COR-L47 (cell line): ENCODE measurements at regions not wholly inside any gene's neighbourhood (a gene's known extent, or its start where the extent isn't known, plus 50 kb on each side); places are given as distances from the start of the nearest gene placed in this dataset.
"Not testable (repeated sequence)": the region's sequence is repeated elsewhere in the genome, so short reads cannot be mapped to it uniquely, and the experiment has no call there.

Source experiments
- DNase-seq: peaks from one replicate; lab custom pipeline; 2025; lab: John Stamatoyannopoulos, UW

GRCh38 chr11:121358760-121359159, 66.2 kb downstream of the SC5D start:
- DNase-seq, result no peak

DNA sequence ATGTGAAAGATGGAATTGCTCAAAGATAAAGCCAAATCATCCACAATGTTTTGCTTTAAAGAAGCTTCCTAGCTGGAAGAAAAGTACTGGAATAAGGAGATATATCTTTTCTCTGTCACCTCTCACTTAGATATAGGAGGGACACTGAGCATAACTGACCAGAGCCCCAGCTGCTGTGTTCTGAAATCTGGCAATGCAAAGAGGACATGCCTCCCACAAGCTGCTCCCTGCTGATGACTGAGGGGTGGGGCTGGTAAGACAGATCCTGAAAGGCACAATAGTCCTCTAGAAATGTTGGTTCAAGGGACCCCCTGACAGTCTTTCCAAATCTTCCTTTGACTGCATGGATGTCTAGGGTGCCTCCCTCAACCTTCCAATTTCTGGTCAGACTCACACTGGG, 67.0 kb downstream of the SC5D start:
- no peak for DNase-seq

DNA sequence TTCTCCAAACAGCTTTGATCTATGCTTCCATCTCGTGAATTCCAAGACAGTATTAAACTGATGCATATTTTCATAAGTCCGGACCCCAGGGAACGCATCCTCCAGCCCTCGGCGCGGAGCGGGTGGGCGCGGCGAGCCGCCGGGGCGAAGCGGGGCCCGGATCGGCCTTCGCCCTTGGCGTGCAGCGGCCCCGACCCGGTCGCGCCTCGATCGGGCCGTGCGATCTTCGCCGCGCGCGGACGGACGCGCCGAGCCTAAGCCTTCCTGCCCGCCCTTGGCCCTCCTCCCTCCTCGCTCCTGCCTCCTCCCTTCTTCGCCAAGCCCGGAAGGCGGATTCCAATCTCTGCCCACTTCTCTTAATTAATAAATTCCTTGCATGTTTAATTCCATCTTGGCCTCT, 70.4 kb downstream of the SC5D start:
- DNase-seq, result not testable (repeated sequence)

GRCh38 chr11:121365304-121365703, 72.7 kb downstream of the SC5D start:
- DNase-seq, result no peak

GRCh38 chr11:121366038-121366437, 73.5 kb downstream of the SC5D start:
- DNase-seq, result no peak

GRCh38 chr11:121367001-121367843, 74.7 kb downstream of the SC5D start:
- DNase-seq, result no peak

- DNase-seq, result no peak
These were observed 75.3 kb downstream of the SC5D start for GRCh38 chr11:121367844-121368225.

DNA sequence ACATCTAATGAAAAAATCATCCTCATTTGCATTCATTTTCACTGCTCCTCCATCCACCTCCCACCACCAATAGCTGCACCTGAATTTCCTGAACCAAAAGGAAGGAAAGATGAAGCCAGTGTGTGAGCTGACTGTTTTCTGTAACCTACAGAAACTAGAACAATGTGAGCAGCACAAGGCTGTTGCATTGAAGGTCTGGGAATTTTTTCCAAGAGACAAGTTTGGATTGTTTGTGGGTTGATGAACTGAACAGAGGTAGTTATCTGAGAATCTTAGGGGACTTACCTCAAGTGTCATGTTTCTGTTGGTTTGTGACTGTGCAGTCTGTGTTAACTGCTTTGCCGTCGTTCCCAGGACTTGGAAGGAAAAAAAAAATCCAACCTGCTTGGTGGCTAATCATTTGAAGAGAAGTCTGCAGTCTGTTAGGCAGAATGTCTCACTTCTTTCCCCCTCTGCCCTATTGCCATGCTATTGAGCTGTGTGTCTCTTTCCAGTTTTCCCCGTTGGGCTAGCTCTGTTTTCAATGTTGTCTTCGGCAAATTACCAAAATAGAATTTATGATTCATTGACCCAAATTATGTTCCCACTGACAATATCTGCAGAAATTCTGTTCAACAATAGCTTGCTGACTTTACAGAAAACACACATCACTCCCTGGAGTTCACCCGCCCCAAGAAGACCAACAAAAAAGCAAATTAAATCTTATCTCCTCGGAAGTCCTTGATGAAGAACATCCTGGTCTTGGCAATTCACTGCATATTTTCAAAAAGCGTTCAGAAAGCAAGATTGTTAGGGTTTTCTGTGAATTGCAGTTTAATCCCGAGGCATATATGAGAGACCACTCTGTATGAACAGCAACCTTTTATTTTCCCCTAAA, 76.0 kb downstream of the SC5D start:
- no peak for DNase-seq

GRCh38 chr11:121369366-121369765, 76.8 kb downstream of the SC5D start:
- DNase-seq, result no peak

DNA sequence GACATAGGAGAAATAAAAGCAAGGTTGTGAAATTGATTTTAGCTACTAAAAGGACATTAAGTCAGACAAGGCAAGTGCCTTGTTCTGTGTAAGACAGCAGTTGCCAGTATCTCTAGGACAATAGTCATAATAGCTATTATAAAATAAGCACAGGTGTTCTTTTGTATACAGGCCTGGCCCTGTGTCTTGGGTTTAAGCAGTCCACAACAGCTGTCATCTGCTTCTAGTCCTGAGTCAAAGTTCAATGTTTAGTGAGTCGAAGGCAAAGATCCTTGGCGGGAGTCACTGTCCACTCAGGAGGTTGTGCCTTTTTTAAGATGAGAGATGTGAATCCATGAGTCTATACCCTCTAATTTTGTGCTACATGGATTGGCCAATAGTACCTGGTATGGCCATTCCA, 79.5 kb downstream of the SC5D start:
- DNase-seq, result peak; percentile 54

DNA sequence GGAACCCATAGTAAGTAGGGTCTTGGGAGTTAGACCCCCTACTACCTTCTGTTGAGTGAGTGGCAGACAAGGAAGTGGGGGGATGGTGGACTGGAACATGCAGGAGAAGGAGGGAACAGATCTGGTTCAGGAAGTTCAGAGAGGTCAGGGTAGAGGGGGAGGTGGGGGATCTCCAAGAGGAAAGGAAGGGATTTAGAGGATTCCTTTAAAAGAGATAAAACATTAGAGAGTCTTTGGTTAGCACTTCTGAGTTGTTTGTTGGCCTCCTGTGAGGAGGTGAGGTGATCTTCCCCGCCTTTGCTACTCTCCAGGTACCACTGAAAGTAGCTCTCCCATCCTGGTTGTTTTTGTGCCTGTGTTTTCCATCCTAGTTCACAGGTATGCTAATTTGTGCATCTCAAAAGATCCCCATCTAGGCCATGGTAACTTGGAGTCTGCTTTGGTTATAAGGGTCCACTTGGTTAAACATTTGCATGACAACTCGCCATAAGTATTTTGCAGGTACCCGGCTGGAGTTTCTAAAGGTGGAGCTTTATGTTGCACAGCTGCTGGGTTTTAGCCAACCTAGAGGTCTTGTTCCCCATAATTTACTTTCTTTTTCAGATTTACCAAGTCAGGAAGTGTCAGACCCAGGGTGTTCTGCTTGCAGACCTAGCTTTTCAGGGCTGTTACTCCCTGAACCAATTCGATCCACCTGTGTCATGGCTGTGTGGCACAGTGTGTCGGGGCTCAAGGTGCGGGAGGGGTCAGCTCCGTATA, 79.3 kb upstream of the SORL1 start:
- DNase-seq, result no peak

DNA sequence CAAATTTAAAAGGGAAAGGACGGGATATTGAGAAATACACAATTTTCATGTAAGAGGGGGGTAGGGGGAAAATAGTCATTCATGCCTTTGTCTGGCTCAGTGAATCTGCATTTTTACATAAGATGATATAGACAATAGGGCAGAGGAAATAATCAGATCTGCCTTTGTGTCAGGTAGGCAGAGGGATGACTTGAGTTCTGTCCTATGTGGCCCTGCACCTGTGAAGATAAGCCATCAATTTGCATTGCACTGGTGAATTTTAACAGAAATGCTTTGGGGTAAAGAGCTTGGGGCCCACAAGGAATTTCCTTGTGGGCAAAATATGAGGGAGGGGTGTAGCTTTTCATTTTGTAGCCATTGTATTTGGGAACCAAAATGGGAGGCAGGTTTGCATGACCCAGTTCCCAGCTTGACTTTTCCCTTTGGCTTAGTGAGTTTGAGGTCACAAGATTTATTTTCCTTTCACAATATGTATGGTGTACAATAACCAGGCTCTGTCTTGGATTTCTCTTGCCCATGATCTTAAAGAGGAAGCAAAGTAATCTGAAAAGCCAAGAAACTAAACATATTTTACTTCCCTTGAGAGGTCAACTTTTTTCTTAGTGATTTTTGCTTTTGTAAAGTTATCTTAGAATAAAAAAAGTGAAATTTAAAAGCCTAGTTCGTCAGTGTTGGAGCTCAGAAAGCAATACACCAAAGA, 77.7 kb upstream of the SORL1 start:
- no peak for DNase-seq

- DNase-seq, result no peak
These were observed 76.0 kb upstream of the SORL1 start for GRCh38 chr11:121376130-121376529.

DNA sequence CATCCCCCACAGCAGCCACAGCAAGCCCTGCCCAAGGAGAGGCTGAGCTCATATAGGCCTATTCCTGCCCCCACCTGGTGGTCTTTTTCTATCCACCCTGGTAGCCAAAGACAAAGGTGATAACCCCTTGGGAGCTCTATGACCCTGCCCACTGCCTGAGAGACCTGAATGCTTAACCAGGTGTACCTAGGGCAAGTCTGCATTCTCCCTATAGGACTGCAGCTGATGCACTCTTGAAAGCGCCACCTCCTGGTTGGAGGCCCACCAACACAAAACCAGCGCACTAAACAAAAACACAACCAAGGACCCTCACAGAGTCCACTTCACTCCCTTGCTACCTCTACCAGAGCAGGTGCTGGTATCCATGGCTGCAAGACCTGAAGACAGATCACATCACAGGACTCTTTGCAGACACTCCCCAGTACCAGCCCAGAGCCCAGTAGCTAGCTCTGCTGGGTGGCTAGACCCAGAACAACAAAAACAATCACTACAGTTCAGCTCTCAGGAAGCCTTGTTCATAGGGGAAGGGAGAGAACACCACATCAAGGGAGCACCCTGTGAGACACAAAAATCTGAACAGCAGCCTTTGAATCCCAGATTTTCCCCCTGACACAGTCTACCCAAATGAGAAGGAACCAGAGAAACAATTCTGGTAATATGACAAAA, 72.8 kb upstream of the SORL1 start:
- not testable (repeated sequence) for DNase-seq

- no peak for DNase-seq
These were observed 68.4 kb upstream of the SORL1 start for GRCh38 chr11:121383716-121384115.

DNA sequence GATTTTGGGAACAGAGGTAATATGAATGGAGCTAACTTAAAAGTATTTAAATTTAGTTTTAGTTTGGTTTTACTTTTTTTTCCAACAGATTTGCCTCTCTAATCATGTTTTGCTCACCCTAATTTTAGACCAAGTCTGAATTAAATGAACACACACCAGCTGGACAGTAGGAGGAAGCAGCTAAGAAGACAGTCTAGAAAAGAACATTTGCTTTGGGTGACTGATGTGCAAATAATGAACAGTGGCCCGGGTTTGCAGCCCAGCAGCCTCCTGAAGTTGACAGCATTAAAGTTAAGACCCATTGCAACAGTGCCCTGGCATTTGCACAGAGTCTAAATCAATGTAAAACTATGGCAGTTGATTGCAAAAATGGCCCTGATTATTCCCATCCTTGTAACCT, 66.4 kb upstream of the SORL1 start:
- no peak for DNase-seq
